ENCODE measurements at regions not wholly inside any gene's neighbourhood (a gene's known extent, or its start where the extent isn't known, plus 50 kb on each side); places are given as distances from the start of the nearest gene placed in this dataset.

DNA sequence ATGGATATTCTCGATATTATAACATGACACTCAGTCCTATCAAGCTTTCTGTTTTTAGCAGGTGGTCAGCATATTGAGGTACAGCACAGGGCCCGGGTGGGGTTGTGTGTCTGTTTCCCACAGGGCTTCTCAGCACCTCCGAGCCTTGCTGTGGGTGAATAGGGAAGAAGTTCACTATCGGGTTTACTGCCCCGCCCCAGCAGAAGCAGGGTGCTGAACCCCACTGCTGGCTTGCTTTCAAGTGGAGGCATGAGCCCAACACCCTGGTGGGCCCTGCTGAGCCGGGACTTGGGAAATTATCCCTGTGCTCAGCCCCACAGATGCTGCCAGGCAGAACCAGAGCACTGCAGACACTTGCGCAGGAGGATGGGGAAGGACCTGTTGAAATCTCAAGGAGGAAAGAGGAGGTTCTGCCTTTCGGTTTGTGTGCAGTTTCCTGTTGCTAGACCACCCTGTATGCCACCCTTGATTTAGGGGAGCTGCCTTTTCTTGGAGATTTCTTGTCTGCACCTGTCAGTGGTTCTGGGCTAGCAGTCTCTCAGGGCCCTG, 270.3 kb upstream of the SALL3 start:
- TF ChIP-seq POLR2AphosphoS5 (IDR thresholded peaks at IDR 0.05) = no peak
- TF ChIP-seq, protein P1, sequence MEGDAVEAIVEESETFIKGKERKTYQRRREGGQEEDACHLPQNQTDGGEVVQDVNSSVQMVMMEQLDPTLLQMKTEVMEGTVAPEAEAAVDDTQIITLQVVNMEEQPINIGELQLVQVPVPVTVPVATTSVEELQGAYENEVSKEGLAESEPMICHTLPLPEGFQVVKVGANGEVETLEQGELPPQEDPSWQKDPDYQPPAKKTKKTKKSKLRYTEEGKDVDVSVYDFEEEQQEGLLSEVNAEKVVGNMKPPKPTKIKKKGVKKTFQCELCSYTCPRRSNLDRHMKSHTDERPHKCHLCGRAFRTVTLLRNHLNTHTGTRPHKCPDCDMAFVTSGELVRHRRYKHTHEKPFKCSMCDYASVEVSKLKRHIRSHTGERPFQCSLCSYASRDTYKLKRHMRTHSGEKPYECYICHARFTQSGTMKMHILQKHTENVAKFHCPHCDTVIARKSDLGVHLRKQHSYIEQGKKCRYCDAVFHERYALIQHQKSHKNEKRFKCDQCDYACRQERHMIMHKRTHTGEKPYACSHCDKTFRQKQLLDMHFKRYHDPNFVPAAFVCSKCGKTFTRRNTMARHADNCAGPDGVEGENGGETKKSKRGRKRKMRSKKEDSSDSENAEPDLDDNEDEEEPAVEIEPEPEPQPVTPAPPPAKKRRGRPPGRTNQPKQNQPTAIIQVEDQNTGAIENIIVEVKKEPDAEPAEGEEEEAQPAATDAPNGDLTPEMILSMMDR (IDR thresholded peaks at IDR 0.05) = no peak
